GM12878 (cell line): ENCODE measurements at regions not wholly inside any gene's neighbourhood (a gene's known extent, or its start where the extent isn't known, plus 50 kb on each side); places are given as distances from the start of the nearest gene placed in this dataset.

Experiments
- ATAC-seq: fragments of 200-7000 bp; cut with Tn5 transposase; 3 replicates; pipeline ENCODE4 v1.9.1; 2020; ENCODE audit warnings: mild to moderate bottlenecking, moderate library complexity
- BruUV-seq: library from RNA; stranded (reverse); fragments of 400-500 nt; replicated peaks from 2 replicates; lab custom pipeline; 2021; lab: Mats Ljungman, UMichigan
- CTCF ChIA-PET: fragments of 300-600 bp; sonication (Branson Sonifier 250); formaldehyde crosslinking; extraction: SDS; loops from one replicate; lab custom pipeline; 2021; ENCODE audit warnings: inconsistent platforms; lab: Yijun Ruan, JAX
- POLR2A ChIA-PET: fragments of 350-600 bp; formaldehyde crosslinking; extraction: SDS; loops from one replicate; lab custom pipeline; 2021; ENCODE audit warnings: inconsistent platforms; lab: Charles Lee
- RAD21 ChIA-PET: fragments of 300-600 bp; sonication (Branson Sonifier 250); formaldehyde crosslinking; loops from one replicate; lab custom pipeline; 2023; ENCODE audit warnings: antibody characterized with exemption; ENCODE audit not compliant: unreplicated experiment; lab: Charles Lee
- SMC1A ChIA-PET: fragments of 300-600 bp; sonication (Branson Sonifier 250); formaldehyde crosslinking; loops from one replicate; lab custom pipeline; 2023; ENCODE audit not compliant: unreplicated experiment, uncharacterized antibody; lab: Charles Lee
- DNase-seq: peaks from one replicate; pipeline ENCODE4 v3.0.0-alpha.2; 2011; ENCODE audit warnings: low read depth, low spot score
- FAIRE-seq: peaks from 3 replicates; lab custom pipeline; 2011; peaks lifted over from hg19 to GRCh38; lab: Jason Lieb, UNC
- H2AFZ ChIP-seq: 2 replicates; pipeline ENCODE4 v1.6.0; 2011; ENCODE audit warnings: low read depth, low read length, control low read depth; ENCODE audit not compliant: control insufficient read depth
- H3K27ac ChIP-seq: 2 replicates; pipeline ENCODE4 v1.5.1; 2011; ENCODE audit warnings: control low read depth; ENCODE audit not compliant: control insufficient read depth, insufficient read depth
- H3K27me3 ChIP-seq, 2 experiments: replicated peaks in 1 of 2; 2 replicates each; pipeline versions ENCODE4 v1.6.0 to v1.6.1; 2011; ENCODE audit warnings: low read length in 1 of 2; ENCODE audit not compliant: control insufficient read depth in 2 of 2, insufficient read depth in 2 of 2
- H3K36me3 ChIP-seq, 2 experiments: 2 replicates each; pipeline ENCODE4 v1.5.1; 2011; ENCODE audit warnings: low read length in 1 of 2; ENCODE audit not compliant: control insufficient read depth in 2 of 2, insufficient read depth in 2 of 2
- H3K4me1 ChIP-seq: 2 replicates; pipeline ENCODE4 v1.6.1; 2011; ENCODE audit warnings: mild to moderate bottlenecking, low read length, moderate library complexity, mixed read lengths; ENCODE audit not compliant: control insufficient read depth, insufficient read depth
- H3K4me2 ChIP-seq: 2 replicates; pipeline ENCODE4 v1.6.0; 2011; ENCODE audit warnings: control low read depth; ENCODE audit not compliant: control insufficient read depth, insufficient read depth
- H3K4me3 ChIP-seq: fragments of 200-600 bp; sonication (generic); 2 replicates; pipeline ENCODE4 v1.5.1; 2016
- H3K79me2 ChIP-seq: 2 replicates; pipeline ENCODE4 v1.6.0; 2011; ENCODE audit warnings: low read length; ENCODE audit not compliant: control insufficient read depth, insufficient read depth
- H3K9ac ChIP-seq: 2 replicates; pipeline ENCODE4 v1.8.0; 2011; ENCODE audit warnings: low read length, control low read depth, mixed read lengths; ENCODE audit not compliant: control insufficient read depth, insufficient read depth
- H3K9me3 ChIP-seq: replicated peaks from 3 replicates; pipeline ENCODE4 v1.5.1; 2011; ENCODE audit warnings: mild to moderate bottlenecking, low read length; ENCODE audit not compliant: control insufficient read depth, insufficient read depth
- H4K20me1 ChIP-seq: 2 replicates; pipeline ENCODE4 v1.6.0; 2011; ENCODE audit not compliant: control insufficient read depth, insufficient read depth
- CHD4 ChIP-seq: fragments of 200-600 bp; sonication (generic); IDR thresholded peaks from 2 replicates; pipeline ENCODE4 v1.6.1; 2016; ENCODE audit warnings: mild to moderate bottlenecking
- CREM ChIP-seq: IDR thresholded peaks from 2 replicates; pipeline ENCODE4 v1.6.1; 2014; ENCODE audit warnings: antibody characterized with exemption, low read depth
- FOXK2 ChIP-seq: fragments of 450-650 bp; IDR thresholded peaks from 2 replicates; pipeline ENCODE4 v1.6.1; 2017; ENCODE audit warnings: mild to moderate bottlenecking, moderate library complexity
- HCFC1 ChIP-seq: fragments of 150-350 bp; IDR thresholded peaks from 2 replicates; pipeline ENCODE4 v1.6.1; 2014; ENCODE audit warnings: low read length
- IKZF1 ChIP-seq: fragments of 450-650 bp; conservative IDR thresholded peaks from 2 replicates; pipeline ENCODE4 v1.6.1; 2017; ENCODE audit warnings: antibody characterized with exemption, mild to moderate bottlenecking
- KLF5 ChIP-seq: fragments of 450-650 bp; IDR thresholded peaks from 2 replicates; pipeline ENCODE4 v1.6.1; 2014; ENCODE audit warnings: mild to moderate bottlenecking; ENCODE audit not compliant: partially characterized antibody
- LARP7 ChIP-seq: fragments of 450-650 bp; IDR thresholded peaks from 2 replicates; pipeline ENCODE4 v1.6.1; 2017; ENCODE audit warnings: mild to moderate bottlenecking
- PML ChIP-seq: IDR thresholded peaks from 2 replicates; pipeline ENCODE4 v1.6.1; 2012; ENCODE audit warnings: low read length, inconsistent platforms
- RCOR1 ChIP-seq: conservative IDR thresholded peaks from 2 replicates; pipeline ENCODE4 v1.6.1; 2012; ENCODE audit warnings: low read depth, low read length, improper control_type of control experiment
- ZNF274 ChIP-seq: IDR thresholded peaks from one replicate; pipeline ENCODE4 v1.8.0; 2011; ENCODE audit not compliant: insufficient read length, insufficient read depth
- WGBS: methylation state at CpG from one replicate; pipeline ENCODE4 v1.1.6; 2016; ENCODE audit warnings: low lambda C conversion rate; ENCODE audit not compliant: insufficient replicate concordance, insufficient coverage; ENCODE audit errors: missing lambda C conversion rate; 5-methylcytosine and 5-hydroxymethylcytosine counted together
- in situ Hi-C: fragments of 300-500 bp; cut with MboI; formaldehyde crosslinking; loops from 9 replicates; pipeline ENCODE4 v1.14.3; 2018; ENCODE audit warnings: mixed read lengths
- intact Hi-C: fragments of 100-400 bp; cut with micrococcal nuclease; formaldehyde crosslinking; loops from one replicate; pipeline ENCODE4 v1.14.2; 2022; ENCODE audit not compliant: unreplicated experiment
- TF ChIP-seq, protein P1 (sequence below): IDR thresholded peaks from 2 replicates; pipeline ENCODE4 v1.6.1; 2011; ENCODE audit warnings: mild to moderate bottlenecking, low read depth, low read length, moderate library complexity; ENCODE audit not compliant: insufficient replicate concordance
- TF ChIP-seq, protein P2 (sequence below), 3 experiments: IDR thresholded peaks in 2 of 3; conservative IDR thresholded peaks in 1 of 3; 2 replicates each; pipeline ENCODE4 v1.5.1; 2011; ENCODE audit warnings: low read depth in 3 of 3, low read length in 3 of 3, mild to moderate bottlenecking in 3 of 3, control low read depth in 2 of 3, moderate library complexity in 2 of 3, inconsistent platforms in 1 of 3, mixed read lengths in 1 of 3; ENCODE audit not compliant: control insufficient read depth in 2 of 3, insufficient read depth in 1 of 3; ENCODE audit errors: extremely low read depth in 1 of 3

DNA sequence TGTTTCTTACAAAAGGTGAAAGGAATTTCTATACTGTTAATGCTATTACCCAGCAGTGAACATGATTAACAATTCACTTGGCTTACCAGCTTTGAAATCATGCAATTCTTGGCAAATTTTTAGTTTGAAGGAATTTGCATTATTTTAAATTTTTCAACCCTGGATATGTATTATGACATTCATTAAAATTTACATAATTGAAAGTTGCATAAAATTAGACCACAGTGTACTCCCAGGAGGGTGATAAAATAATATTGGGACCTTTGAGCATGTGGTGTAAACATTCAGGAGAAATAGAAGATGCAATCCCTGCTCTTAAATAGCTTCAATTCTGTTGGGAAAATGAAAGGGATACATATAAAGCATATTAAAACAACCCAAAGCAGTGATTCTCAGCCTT lies 412.2 kb upstream of the SGCD start (continued):
- TF ChIP-seq, protein P1, sequence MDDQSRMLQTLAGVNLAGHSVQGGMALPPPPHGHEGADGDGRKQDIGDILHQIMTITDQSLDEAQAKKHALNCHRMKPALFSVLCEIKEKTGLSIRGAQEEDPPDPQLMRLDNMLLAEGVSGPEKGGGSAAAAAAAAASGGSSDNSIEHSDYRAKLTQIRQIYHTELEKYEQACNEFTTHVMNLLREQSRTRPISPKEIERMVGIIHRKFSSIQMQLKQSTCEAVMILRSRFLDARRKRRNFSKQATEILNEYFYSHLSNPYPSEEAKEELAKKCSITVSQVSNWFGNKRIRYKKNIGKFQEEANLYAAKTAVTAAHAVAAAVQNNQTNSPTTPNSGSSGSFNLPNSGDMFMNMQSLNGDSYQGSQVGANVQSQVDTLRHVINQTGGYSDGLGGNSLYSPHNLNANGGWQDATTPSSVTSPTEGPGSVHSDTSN: no peak
- TF ChIP-seq KLF5: no peak

GRCh38 chr5:155915601-155916000 lies 411.4 kb upstream of the SGCD start:
- H4K20me1 ChIP-seq: no peaks in the 10 kb centered on the region
- H3K36me3 ChIP-seq: no peaks in the 10 kb centered on the region
- no peak overlapping the region for H3K27ac ChIP-seq
- H3K4me3 ChIP-seq: no peak overlapping the region
- no peak for FAIRE-seq
- H3K4me2 ChIP-seq: no peak overlapping the region
- TF ChIP-seq IKZF1 (no peak), CREM (no peak), ZNF274 (no peak), FOXK2 (no peak), HCFC1 (no peak), PML (no peak), RCOR1 (no peak), CHD4 (no peak), LARP7 (no peak)
- TF ChIP-seq, protein P2, sequence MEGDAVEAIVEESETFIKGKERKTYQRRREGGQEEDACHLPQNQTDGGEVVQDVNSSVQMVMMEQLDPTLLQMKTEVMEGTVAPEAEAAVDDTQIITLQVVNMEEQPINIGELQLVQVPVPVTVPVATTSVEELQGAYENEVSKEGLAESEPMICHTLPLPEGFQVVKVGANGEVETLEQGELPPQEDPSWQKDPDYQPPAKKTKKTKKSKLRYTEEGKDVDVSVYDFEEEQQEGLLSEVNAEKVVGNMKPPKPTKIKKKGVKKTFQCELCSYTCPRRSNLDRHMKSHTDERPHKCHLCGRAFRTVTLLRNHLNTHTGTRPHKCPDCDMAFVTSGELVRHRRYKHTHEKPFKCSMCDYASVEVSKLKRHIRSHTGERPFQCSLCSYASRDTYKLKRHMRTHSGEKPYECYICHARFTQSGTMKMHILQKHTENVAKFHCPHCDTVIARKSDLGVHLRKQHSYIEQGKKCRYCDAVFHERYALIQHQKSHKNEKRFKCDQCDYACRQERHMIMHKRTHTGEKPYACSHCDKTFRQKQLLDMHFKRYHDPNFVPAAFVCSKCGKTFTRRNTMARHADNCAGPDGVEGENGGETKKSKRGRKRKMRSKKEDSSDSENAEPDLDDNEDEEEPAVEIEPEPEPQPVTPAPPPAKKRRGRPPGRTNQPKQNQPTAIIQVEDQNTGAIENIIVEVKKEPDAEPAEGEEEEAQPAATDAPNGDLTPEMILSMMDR (IDR thresholded peaks at IDR 0.05 in 2 of 3, conservative IDR thresholded peaks at IDR 0.05 in 1 of 3; ENCODE audit: control insufficient read depth in 2 of 3, extremely low read depth in 1 of 3, insufficient read depth in 1 of 3, low read depth in 3 of 3, low read length in 3 of 3): no peak
- no peak for DNase-seq
- no peak for ATAC-seq
- no TSS peak for BruUV-seq
- WGBS: 11% methylated on average over 3 of the region's 3 CpGs
- H3K79me2 ChIP-seq: no peaks in the 10 kb centered on the region
- no peak overlapping the region for H2AFZ ChIP-seq
- intact Hi-C loops (no loop called here), in situ Hi-C loops (no loop called here)
- no peaks in the 10 kb centered on the region; a peak in 1 of 4 replicates for H3K27me3 ChIP-seq
- ChIA-PET CTCF (no interaction called here), POLR2A (no interaction called here), RAD21 (no interaction called here), SMC1A (no interaction called here)
- H3K9me3 ChIP-seq: no peaks in the 10 kb centered on the region
- no peak overlapping the region for H3K9ac ChIP-seq
- no peaks in the 10 kb centered on the region for H3K4me1 ChIP-seq
